ENCODE measurements at regions not wholly inside any gene's neighbourhood (a gene's known extent, or its start where the extent isn't known, plus 50 kb on each side); places are given as distances from the start of the nearest gene placed in this dataset.
A peak's percentile ranks its signal among the peaks of the same experiment; 100 is the strongest.
"Not testable (repeated sequence)": the region's sequence is repeated elsewhere in the genome, so short reads cannot be mapped to it uniquely, and the experiment has no call there.

GRCh38 chr7:65750511-65751344 is 122.1 kb upstream of the VKORC1L1 start:
- POLR2A ChIA-PET, result no interaction called here
- Histone ChIP-seq H3K36me3 (ENCODE audit: control insufficient read depth, insufficient read depth, low read length) (peaks cover 2% of the 10 kb centered on the region), H3K4me3 (ENCODE audit: low read depth, low read length) (peak overlapping the region; percentile 94), H3K27me3 (ENCODE audit: control insufficient read depth, insufficient read depth, low read length) (no peaks in the 10 kb centered on the region)
- CTCF ChIA-PET, result no interaction called here
- DNase-seq (ENCODE audit: low read depth), result peak; percentile 38
- no peak for TF ChIP-seq CTCF (IDR thresholded peaks at IDR 0.05; ENCODE audit: insufficient read depth, low read depth, low read length)

GRCh38 chr7:65754070-65754469 is 118.8 kb upstream of the VKORC1L1 start:
- POLR2A ChIA-PET; H3K4me3 ChIP-seq (ENCODE audit: low read depth, low read length); H3K27me3 ChIP-seq (ENCODE audit: control insufficient read depth, insufficient read depth, low read length); DNase-seq (ENCODE audit: low read depth); H3K36me3 ChIP-seq (ENCODE audit: control insufficient read depth, insufficient read depth, low read length); CTCF ChIA-PET: not testable (repeated sequence)

GRCh38 chr7:65758991-65759390 is 113.9 kb upstream of the VKORC1L1 start:
- H3K36me3 ChIP-seq (ENCODE audit: control insufficient read depth, insufficient read depth, low read length); H3K27me3 ChIP-seq (ENCODE audit: control insufficient read depth, insufficient read depth, low read length); POLR2A ChIA-PET; CTCF ChIA-PET; H3K4me3 ChIP-seq (ENCODE audit: low read depth, low read length); DNase-seq (ENCODE audit: low read depth): not testable (repeated sequence)

- H3K27me3 ChIP-seq (ENCODE audit: control insufficient read depth, insufficient read depth, low read length); H3K4me3 ChIP-seq (ENCODE audit: low read depth, low read length); POLR2A ChIA-PET; CTCF ChIA-PET; DNase-seq (ENCODE audit: low read depth); H3K36me3 ChIP-seq (ENCODE audit: control insufficient read depth, insufficient read depth, low read length): not testable (repeated sequence)
These were observed 110.2 kb upstream of the VKORC1L1 start for GRCh38 chr7:65762712-65763111.

- H3K36me3 ChIP-seq (ENCODE audit: control insufficient read depth, insufficient read depth, low read length); POLR2A ChIA-PET; DNase-seq (ENCODE audit: low read depth); H3K27me3 ChIP-seq (ENCODE audit: control insufficient read depth, insufficient read depth, low read length); H3K4me3 ChIP-seq (ENCODE audit: low read depth, low read length); CTCF ChIA-PET: not testable (repeated sequence)
These were observed 109.8 kb upstream of the VKORC1L1 start for GRCh38 chr7:65763114-65763513.

- DNase-seq (ENCODE audit: low read depth), result peak; percentile 41
- CTCF ChIA-PET; POLR2A ChIA-PET; H3K36me3 ChIP-seq (ENCODE audit: control insufficient read depth, insufficient read depth, low read length); H3K27me3 ChIP-seq (ENCODE audit: control insufficient read depth, insufficient read depth, low read length): not testable (repeated sequence)
- peak overlapping the region; percentile 71 for H3K4me3 ChIP-seq (ENCODE audit: low read depth, low read length)
- peak; percentile 19; the same call in 1 of the 2 replicates for TF ChIP-seq CTCF (IDR thresholded peaks at IDR 0.05; ENCODE audit: insufficient read depth, low read depth, low read length)
These were observed 102.2 kb upstream of the VKORC1L1 start for GRCh38 chr7:65770473-65771225.

- H3K36me3 ChIP-seq (ENCODE audit: control insufficient read depth, insufficient read depth, low read length); H3K27me3 ChIP-seq (ENCODE audit: control insufficient read depth, insufficient read depth, low read length); CTCF ChIA-PET; POLR2A ChIA-PET; DNase-seq (ENCODE audit: low read depth): not testable (repeated sequence)
- peak overlapping the region; percentile 71 for H3K4me3 ChIP-seq (ENCODE audit: low read depth, low read length)
These were observed 101.7 kb upstream of the VKORC1L1 start for GRCh38 chr7:65771226-65771569.

GRCh38 chr7:65776677-65777076 is 96.2 kb upstream of the VKORC1L1 start:
- H3K36me3 ChIP-seq (ENCODE audit: control insufficient read depth, insufficient read depth, low read length); H3K4me3 ChIP-seq (ENCODE audit: low read depth, low read length); H3K27me3 ChIP-seq (ENCODE audit: control insufficient read depth, insufficient read depth, low read length); CTCF ChIA-PET; POLR2A ChIA-PET; DNase-seq (ENCODE audit: low read depth): not testable (repeated sequence)

GRCh38 chr7:65789943-65790342 is 82.9 kb upstream of the VKORC1L1 start:
- H3K36me3 ChIP-seq (ENCODE audit: control insufficient read depth, insufficient read depth, low read length); CTCF ChIA-PET; H3K27me3 ChIP-seq (ENCODE audit: control insufficient read depth, insufficient read depth, low read length); POLR2A ChIA-PET; H3K4me3 ChIP-seq (ENCODE audit: low read depth, low read length); DNase-seq (ENCODE audit: low read depth): not testable (repeated sequence)

GRCh38 chr7:65791788-65792187 is 81.1 kb upstream of the VKORC1L1 start:
- CTCF ChIA-PET; DNase-seq (ENCODE audit: low read depth): not testable (repeated sequence)

GRCh38 chr7:65792726-65793125 is 80.1 kb upstream of the VKORC1L1 start:
- DNase-seq (ENCODE audit: low read depth); POLR2A ChIA-PET; H3K4me3 ChIP-seq (ENCODE audit: low read depth, low read length); H3K27me3 ChIP-seq (ENCODE audit: control insufficient read depth, insufficient read depth, low read length); H3K36me3 ChIP-seq (ENCODE audit: control insufficient read depth, insufficient read depth, low read length); CTCF ChIA-PET: not testable (repeated sequence)

More at GRCh38 chr7:65791788-65792187, 81.1 kb upstream of the VKORC1L1 start:
- H3K36me3 ChIP-seq (ENCODE audit: control insufficient read depth, insufficient read depth, low read length); H3K4me3 ChIP-seq (ENCODE audit: low read depth, low read length); POLR2A ChIA-PET; H3K27me3 ChIP-seq (ENCODE audit: control insufficient read depth, insufficient read depth, low read length): not testable (repeated sequence)

Measured in BJ (cell line).